MV-4-11 (cell line): ENCODE measurements at regions not wholly inside any gene's neighbourhood (a gene's known extent, or its start where the extent isn't known, plus 50 kb on each side); places are given as distances from the start of the nearest gene placed in this dataset.

Source experiments
- DNase-seq: peaks from one replicate; lab custom pipeline; 2025; lab: John Stamatoyannopoulos, UW

DNA sequence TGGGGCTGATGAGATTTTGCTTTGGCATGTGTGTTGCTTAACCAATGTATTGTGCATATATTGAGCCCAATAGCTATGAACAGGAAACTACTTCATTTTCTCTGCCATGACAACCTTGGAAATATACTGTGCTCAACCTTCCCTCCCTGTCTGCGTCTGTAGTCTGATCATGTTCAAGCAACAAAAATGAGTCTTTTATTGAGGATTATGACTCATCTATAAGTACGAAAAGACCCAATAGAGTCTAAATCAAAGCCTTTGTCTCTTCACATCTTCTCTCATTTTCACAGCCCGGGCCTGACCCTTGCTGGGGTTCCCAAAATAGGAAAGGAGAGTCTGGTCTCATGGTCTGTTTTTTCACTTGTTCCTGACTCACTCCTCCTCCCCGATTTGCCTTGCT lies 158.2 kb downstream of the CAND1 start:
- DNase-seq, result no peak

- no peak for DNase-seq
Observed at GRCh38 chr12:67428431-67428830, 159.3 kb downstream of the CAND1 start.

DNA sequence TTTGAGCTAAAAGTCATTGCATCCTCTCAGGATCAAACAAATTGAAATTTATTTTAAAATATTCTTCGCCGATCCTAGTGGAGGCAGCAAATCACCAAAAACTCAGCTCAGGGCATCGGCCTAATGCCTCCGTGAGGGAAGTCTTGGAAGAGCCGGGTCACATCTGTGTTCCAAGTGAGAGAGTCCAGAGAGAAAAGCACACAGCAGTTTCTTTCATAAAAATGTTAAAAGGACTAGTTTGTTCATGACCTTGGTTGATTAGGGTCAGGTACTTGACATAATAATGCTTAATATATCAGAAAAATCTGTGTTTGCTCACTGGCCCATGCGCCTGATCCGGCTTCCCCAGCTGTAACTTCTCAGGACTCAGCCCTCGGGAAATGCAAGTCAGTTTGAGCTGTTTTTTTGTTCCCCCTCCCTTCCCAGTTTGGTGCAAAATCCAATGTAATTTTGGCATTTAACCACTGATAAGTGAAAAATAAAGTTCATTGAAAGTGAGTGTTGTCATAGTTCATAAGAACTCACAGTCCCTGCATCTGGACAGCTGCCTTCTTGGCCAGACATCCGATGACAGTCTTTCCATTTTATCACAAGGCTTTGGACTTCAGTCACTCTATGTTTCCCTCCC lies 161.7 kb downstream of the CAND1 start:
- DNase-seq, result no peak

GRCh38 chr12:67431411-67432020 lies 162.4 kb downstream of the CAND1 start:
- no peak for DNase-seq

- DNase-seq, result peak; percentile 32
Observed at GRCh38 chr12:67433385-67434175, 164.4 kb downstream of the CAND1 start.

GRCh38 chr12:67434671-67435370 lies 165.7 kb downstream of the CAND1 start:
- DNase-seq, result no peak

DNA sequence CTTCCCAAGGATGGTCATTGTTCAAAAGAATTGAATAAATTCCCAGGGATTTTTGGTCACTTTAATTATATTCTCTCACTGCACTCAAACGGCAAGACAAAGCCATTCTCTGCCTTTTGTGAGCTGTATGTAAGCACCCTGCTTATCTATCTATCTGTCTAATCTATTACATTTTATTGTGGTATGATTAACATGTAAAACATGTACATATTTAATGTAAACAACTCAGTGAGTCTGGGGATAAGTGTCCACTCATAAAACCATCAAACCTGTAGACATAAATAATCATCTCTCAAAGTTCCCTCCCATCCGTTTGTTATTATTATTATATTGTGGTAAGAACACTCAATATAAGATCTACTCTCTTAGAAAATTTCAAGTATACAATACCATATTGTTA lies 167.1 kb downstream of the CAND1 start:
- no peak for DNase-seq

GRCh38 chr12:67437011-67437410 lies 167.9 kb downstream of the CAND1 start:
- no peak for DNase-seq

- DNase-seq, result no peak
Observed at GRCh38 chr12:67439611-67440010, 170.5 kb downstream of the CAND1 start.

DNA sequence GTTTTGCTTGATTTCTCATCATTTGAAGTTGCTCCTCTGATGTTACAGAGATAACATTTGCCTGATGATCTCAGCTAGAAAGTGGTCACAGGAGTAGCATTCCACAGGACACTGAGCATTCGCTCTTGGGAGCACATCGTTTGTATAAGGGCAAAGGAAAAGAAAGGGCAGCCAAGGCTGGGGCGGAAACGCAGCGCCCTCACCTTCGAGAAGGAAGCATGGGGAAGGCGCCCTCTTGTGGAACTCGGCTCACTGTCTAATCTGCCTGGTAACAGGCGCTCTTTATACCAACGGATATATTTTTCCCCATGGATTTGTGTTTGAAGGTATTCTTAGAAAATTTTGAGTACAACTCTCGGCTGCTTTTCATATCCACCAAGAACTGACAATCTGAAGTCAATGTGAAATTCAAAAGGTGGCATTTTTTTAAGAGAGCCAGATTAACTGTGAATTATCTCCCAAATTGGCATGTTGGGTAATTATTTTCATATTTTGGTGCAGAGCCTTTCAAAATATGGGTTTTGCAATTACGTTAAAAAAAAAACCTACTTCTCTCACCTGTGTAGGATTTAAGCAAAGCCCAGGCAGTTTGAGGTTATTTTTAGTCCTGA lies 172.7 kb downstream of the CAND1 start:
- DNase-seq, result peak; percentile 39

GRCh38 chr12:67442347-67442841 lies 173.2 kb downstream of the CAND1 start:
- DNase-seq, result no peak

DNA sequence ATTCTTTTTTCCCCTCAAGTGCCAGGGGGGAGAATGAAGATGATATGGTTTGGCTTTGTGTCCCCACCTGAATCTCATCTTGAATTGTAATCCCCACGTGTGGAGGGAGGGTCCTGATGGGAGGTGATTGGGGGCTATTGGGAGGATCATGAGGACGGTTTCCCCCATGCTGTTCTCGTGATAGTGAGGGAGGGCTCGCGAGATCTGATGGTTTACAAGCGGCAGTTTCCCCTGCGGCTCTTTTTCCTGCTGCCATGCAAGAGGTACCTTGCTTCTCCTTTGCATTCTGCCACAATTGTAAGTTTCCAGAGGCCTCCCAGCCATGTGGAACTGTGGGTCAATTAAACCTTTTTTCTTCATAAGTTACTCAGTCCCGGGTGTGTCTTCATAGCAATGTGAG lies 173.7 kb downstream of the CAND1 start:
- no peak for DNase-seq

DNA sequence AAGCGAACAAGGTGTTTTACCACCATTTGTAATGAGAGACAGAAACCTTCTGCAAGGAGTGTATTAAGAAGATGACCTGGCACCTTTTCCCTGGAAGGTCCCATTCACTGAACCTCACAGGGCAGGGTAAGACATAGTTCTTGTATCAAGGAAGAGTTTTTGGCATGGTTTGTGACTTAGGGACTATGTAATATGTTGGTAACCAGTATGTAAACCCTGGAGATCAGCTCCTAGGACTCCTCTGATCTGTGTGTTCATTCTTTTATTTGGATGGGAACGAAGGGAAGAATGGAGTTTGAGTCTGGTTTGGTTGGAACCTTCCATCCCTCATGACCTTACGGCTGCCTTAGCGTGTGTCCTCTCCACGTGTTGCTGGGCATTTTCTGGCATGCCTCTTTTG lies 175.4 kb downstream of the CAND1 start:
- no peak for DNase-seq

- DNase-seq, result no peak
Observed at GRCh38 chr12:67446716-67447115, 177.6 kb downstream of the CAND1 start.

GRCh38 chr12:67447180-67447579 lies 178.0 kb downstream of the CAND1 start:
- no peak for DNase-seq

GRCh38 chr12:67449591-67450052 lies 180.5 kb downstream of the CAND1 start:
- DNase-seq, result peak; percentile 23

- DNase-seq, result no peak
Observed at GRCh38 chr12:67450441-67450840, 181.3 kb downstream of the CAND1 start.

DNA sequence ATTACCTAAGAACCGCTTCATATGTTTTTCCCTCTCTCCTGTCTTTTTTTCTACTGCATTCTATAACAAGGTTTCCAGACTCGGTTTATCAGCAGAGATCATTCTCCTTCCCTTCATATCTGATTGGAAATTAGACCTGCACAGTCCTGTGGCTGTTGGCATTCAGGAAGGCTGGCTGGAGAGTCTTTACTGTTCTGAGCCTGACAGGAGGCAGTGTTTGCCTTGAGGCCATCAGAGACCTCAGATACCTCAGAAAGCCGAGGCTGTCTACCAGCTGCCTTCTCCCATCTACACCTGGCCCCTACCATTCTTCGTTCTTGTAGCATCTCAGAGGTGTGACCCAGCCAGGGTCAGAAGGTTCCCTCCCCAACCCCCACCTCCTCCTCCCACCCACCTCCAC lies 182.0 kb downstream of the CAND1 start:
- DNase-seq, result no peak

DNA sequence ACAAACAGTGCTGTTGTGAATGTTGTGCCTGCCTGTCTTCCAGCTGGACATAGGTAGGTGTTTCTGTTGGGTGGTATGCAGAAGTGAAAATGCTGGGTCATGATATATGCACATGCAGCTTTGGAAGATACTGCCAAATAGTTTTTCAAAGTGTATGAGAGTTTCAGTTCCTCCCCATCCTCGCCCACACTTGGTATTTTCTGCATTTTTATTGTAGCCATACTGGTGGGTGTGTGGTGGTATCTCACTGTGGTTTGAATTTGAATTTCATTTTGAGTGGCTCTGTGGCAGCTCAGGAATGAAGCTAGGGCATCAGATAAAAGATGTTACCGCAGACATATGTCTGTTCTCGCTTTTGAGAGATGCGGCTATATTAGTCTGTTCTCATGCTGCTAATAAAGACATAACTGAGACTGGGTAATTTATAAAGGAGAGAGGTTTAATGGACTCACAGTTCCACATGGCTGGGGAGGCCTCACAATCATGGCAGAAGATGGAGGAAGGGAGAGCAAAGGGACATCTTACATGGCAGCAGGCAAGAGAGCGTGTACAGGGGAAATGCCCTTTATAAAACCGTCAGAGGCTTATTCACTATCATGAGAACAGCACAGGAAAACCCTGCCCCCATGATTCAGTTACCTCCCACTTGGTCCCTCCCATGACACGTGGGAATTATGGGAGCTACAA lies 183.1 kb downstream of the CAND1 start:
- DNase-seq, result peak; percentile 94

DNA sequence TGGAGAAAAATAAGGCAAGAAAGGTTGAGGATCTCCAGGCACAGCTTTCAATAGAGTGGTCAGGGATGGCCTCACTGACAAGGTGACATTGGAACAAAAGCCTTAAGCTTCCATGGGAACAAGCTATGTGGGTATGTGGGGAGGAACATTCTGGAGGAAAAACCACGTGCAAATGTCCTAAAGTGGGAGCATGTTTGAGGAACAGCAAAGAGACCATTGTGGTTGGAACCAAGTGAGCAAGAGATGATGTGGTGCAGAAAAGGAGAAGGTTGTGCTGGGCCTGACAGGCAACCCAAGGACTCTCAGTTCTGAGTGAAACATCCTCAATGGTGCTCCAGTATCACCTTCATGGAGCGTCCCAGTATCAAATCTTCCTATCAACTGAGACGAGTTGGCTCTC lies 184.0 kb downstream of the CAND1 start:
- DNase-seq, result peak; percentile 38

- no peak for DNase-seq
Observed at GRCh38 chr12:67455236-67455635, 186.1 kb downstream of the CAND1 start.
